WTC11 (cell line): ENCODE measurements at regions not wholly inside any gene's neighbourhood (a gene's known extent, or its start where the extent isn't known, plus 50 kb on each side); places are given as distances from the start of the nearest gene placed in this dataset.

Experiments used
- ATAC-seq: fragments of 200-7000 bp; cut with Tn5 transposase; 2 replicates; pipeline ENCODE4 v1.10.0; 2021; ENCODE audit warnings: mild to moderate bottlenecking, moderate library complexity
- CTCF ChIA-PET: fragments of 300-600 bp; sonication (Branson Sonifier 250); formaldehyde crosslinking; loops from one replicate; lab custom pipeline; 2021; ENCODE audit warnings: antibody characterized with exemption; lab: Charles Lee
- POLR2A ChIA-PET: fragments of 350-600 bp; sonication (Branson Sonifier 250); formaldehyde crosslinking; loops from one replicate; lab custom pipeline; 2021; ENCODE audit warnings: antibody characterized with exemption; lab: Charles Lee
- DNase-seq: peaks from one replicate; pipeline ENCODE4 v3.0.0; 2021; ENCODE audit warnings: low spot score
- H3K27ac Mint-ChIP-seq: 2 replicates; pipeline ENCODE4 v1.8.0; 2021; ENCODE audit warnings: mixed read lengths
- H3K27me3 Mint-ChIP-seq: 2 replicates; pipeline ENCODE4 v1.8.0; 2021; ENCODE audit warnings: low read depth, mild to moderate bottlenecking, moderate library complexity, mixed read lengths
- H3K36me3 Mint-ChIP-seq: 2 replicates; pipeline ENCODE4 v1.8.0; 2021; ENCODE audit warnings: mixed read lengths
- H3K4me1 Mint-ChIP-seq: 2 replicates; pipeline ENCODE4 v1.8.0; 2022; ENCODE audit warnings: mixed read lengths
- H3K4me3 Mint-ChIP-seq: 2 replicates; pipeline ENCODE4 v1.8.0; 2021; ENCODE audit warnings: mild to moderate bottlenecking, moderate library complexity, mixed read lengths
- H3K9me3 Mint-ChIP-seq: 2 replicates; pipeline ENCODE4 v1.8.0; 2021; ENCODE audit warnings: mixed read lengths
- ATF3 ChIP-seq: sonication (generic); formaldehyde crosslinking; conservative IDR thresholded peaks from 2 replicates; pipeline ENCODE4 v1.8.1; 2022; ENCODE audit warnings: mild to moderate bottlenecking, missing genetic modification reagents
- E2F4 ChIP-seq: sonication (generic); formaldehyde crosslinking; IDR thresholded peaks from 2 replicates; pipeline ENCODE4 v1.8.1; 2022; ENCODE audit warnings: low read depth, mild to moderate bottlenecking, moderate library complexity, missing genetic modification reagents, borderline replicate concordance
- ETV6 ChIP-seq: sonication (generic); formaldehyde crosslinking; IDR thresholded peaks from 2 replicates; pipeline ENCODE4 v1.8.1; 2022; ENCODE audit warnings: mild to moderate bottlenecking, missing genetic modification reagents
- FOXJ3 ChIP-seq: sonication (generic); formaldehyde crosslinking; IDR thresholded peaks from 2 replicates; pipeline ENCODE4 v1.9.0; 2021; ENCODE audit warnings: missing genetic modification reagents, mild to moderate bottlenecking, borderline replicate concordance
- GTF2I ChIP-seq: fragments of 250-450 bp; sonication (Bioruptor Pico); conservative IDR thresholded peaks from 2 replicates; pipeline ENCODE4 v1.4.0; 2021; ENCODE audit warnings: mild to moderate bottlenecking
- JUN ChIP-seq: sonication (generic); formaldehyde crosslinking; IDR thresholded peaks from 2 replicates; pipeline ENCODE4 v1.8.0; 2023; ENCODE audit warnings: mild to moderate bottlenecking, missing genetic modification reagents
- MLX ChIP-seq: sonication (generic); formaldehyde crosslinking; IDR thresholded peaks from 2 replicates; pipeline ENCODE4 v1.8.1; 2023; ENCODE audit warnings: mild to moderate bottlenecking, missing genetic modification reagents, moderate library complexity
- MXD4 ChIP-seq: fragments of 250-450 bp; sonication (Bioruptor Pico); IDR thresholded peaks from 2 replicates; pipeline ENCODE4 v1.8.0; 2021; ENCODE audit warnings: mild to moderate bottlenecking, moderate library complexity, borderline replicate concordance
- NR1H2 ChIP-seq: sonication (generic); formaldehyde crosslinking; IDR thresholded peaks from 2 replicates; pipeline ENCODE4 v1.9.0; 2021; ENCODE audit warnings: mild to moderate bottlenecking, moderate library complexity, missing genetic modification reagents
- NR3C1 ChIP-seq: sonication (generic); formaldehyde crosslinking; conservative IDR thresholded peaks from 2 replicates; pipeline ENCODE4 v1.8.1; 2023; ENCODE audit warnings: low read depth, mild to moderate bottlenecking, missing genetic modification reagents
- PRDM15 ChIP-seq: sonication (generic); formaldehyde crosslinking; IDR thresholded peaks from 2 replicates; pipeline ENCODE4 v1.8.0; 2022; ENCODE audit warnings: missing genetic modification reagents
- PREB ChIP-seq: sonication (generic); formaldehyde crosslinking; IDR thresholded peaks from 2 replicates; pipeline ENCODE4 v1.8.1; 2022; ENCODE audit warnings: mild to moderate bottlenecking, missing genetic modification reagents, moderate library complexity, borderline replicate concordance
- SOX15 ChIP-seq: fragments of 250-450 bp; sonication (Bioruptor Pico); IDR thresholded peaks from 2 replicates; pipeline ENCODE4 v1.9.0; 2021; ENCODE audit warnings: mild to moderate bottlenecking
- TEAD1 ChIP-seq: sonication (generic); formaldehyde crosslinking; IDR thresholded peaks from 2 replicates; pipeline ENCODE4 v1.8.0; 2022; ENCODE audit warnings: mild to moderate bottlenecking, missing genetic modification reagents
- TEAD4 ChIP-seq: sonication (generic); formaldehyde crosslinking; IDR thresholded peaks from 2 replicates; pipeline ENCODE4 v1.8.0; 2022; ENCODE audit warnings: mild to moderate bottlenecking, missing genetic modification reagents
- USF1 ChIP-seq: sonication (generic); formaldehyde crosslinking; IDR thresholded peaks from 2 replicates; pipeline ENCODE4 v1.8.0; 2022; ENCODE audit warnings: mild to moderate bottlenecking, missing genetic modification reagents
- ZMAT4 ChIP-seq: fragments of 250-450 bp; sonication (Bioruptor Pico); IDR thresholded peaks from 2 replicates; pipeline ENCODE4 v1.9.0; 2021; ENCODE audit warnings: mild to moderate bottlenecking
- ZNF232 ChIP-seq: sonication (generic); formaldehyde crosslinking; IDR thresholded peaks from 2 replicates; pipeline ENCODE4 v1.8.0; 2022; ENCODE audit warnings: mild to moderate bottlenecking, missing genetic modification reagents
- ZNF396 ChIP-seq: fragments of 250-450 bp; sonication (Bioruptor Pico); IDR thresholded peaks from 2 replicates; pipeline ENCODE4 v1.8.0; 2021; ENCODE audit warnings: mild to moderate bottlenecking, moderate library complexity, borderline replicate concordance
- ZNF512 ChIP-seq: sonication (generic); formaldehyde crosslinking; IDR thresholded peaks from 2 replicates; pipeline ENCODE4 v1.8.1; 2022; ENCODE audit warnings: missing genetic modification reagents, borderline replicate concordance
- ZNF671 ChIP-seq: fragments of 250-450 bp; sonication (Bioruptor Pico); IDR thresholded peaks from 2 replicates; pipeline ENCODE4 v1.8.0; 2021; ENCODE audit warnings: mild to moderate bottlenecking

- POLR2A ChIA-PET = no interaction called here
- DNase-seq = no peak
- Mint-ChIP-seq H3K27ac (no peak overlapping the region), H3K9me3 (peaks cover 37% of the 10 kb centered on the region), H3K27me3 (peaks cover 6% of the 10 kb centered on the region; the same call in 1 of the 2 replicates), H3K4me3 (no peak overlapping the region), H3K36me3 (peaks cover 11% of the 10 kb centered on the region), H3K4me1 (peaks cover 5% of the 10 kb centered on the region; the same call in 1 of the 2 replicates)
- no peak for ATAC-seq
- TF ChIP-seq USF1 (no peak), SOX15 (CRISPR knock-in tag) (no peak), MXD4 (CRISPR knock-in tag) (no peak), ZNF671 (CRISPR knock-in tag) (no peak), MLX (no peak), ZNF512 (CRISPR knock-in tag) (no peak), E2F4 (CRISPR knock-in tag) (no peak), ZNF396 (no peak), PREB (CRISPR knock-in tag) (no peak), ZMAT4 (CRISPR knock-in tag) (no peak), JUN (CRISPR knock-in tag) (no peak), GTF2I (CRISPR knock-in tag) (no peak), NR1H2 (CRISPR knock-in tag) (no peak)
- CTCF ChIA-PET = interaction anchor here (1.7 kb wide), 1 partner anchor 14 kb away, joined by 7 read pairs; no protein-coding TSS in a partner anchor
Measured at GRCh38 chr20:56987986-56988385, 278.5 kb downstream of the BMP7 start.

GRCh38 chr20:56988446-56988845, 278.0 kb downstream of the BMP7 start:
- Mint-ChIP-seq H3K4me3 (no peak overlapping the region), H3K9me3 (peaks cover 35% of the 10 kb centered on the region), H3K4me1 (peaks cover 5% of the 10 kb centered on the region; the same call in 1 of the 2 replicates), H3K36me3 (peaks cover 11% of the 10 kb centered on the region), H3K27ac (no peak overlapping the region), H3K27me3 (peaks cover 6% of the 10 kb centered on the region; the same call in 1 of the 2 replicates)
- POLR2A ChIA-PET = no interaction called here
- CTCF ChIA-PET = interaction anchor here (1.7 kb wide), 1 partner anchor 15 kb away, joined by 7 read pairs; no protein-coding TSS in a partner anchor
- TF ChIP-seq ZNF232 = no peak
- no peak for TF ChIP-seq ATF3 (CRISPR knock-in tag)
- TF ChIP-seq TEAD1 = no peak
- no peak for TF ChIP-seq NR3C1 (CRISPR knock-in tag)
- no peak for TF ChIP-seq ZNF512 (CRISPR knock-in tag)
- no peak for TF ChIP-seq ETV6
- TF ChIP-seq PRDM15 (CRISPR knock-in tag) = no peak
- no peak for TF ChIP-seq FOXJ3 (CRISPR knock-in tag)
- TF ChIP-seq ZNF671 (CRISPR knock-in tag) = no peak
- no peak for TF ChIP-seq TEAD4 (CRISPR knock-in tag)
- TF ChIP-seq, all 79 proteins: peak for 0
- DNase-seq = no peak
- ATAC-seq = no peak
